Astrocyte of the spinal cord (primary cell): ENCODE measurements at regions not wholly inside any gene's neighbourhood (a gene's known extent, or its start where the extent isn't known, plus 50 kb on each side); places are given as distances from the start of the nearest gene placed in this dataset.

ENCODE experiments used
- DNase-seq: peaks from one replicate; pipeline ENCODE4 v3.0.0; 2011; ENCODE audit warnings: low read depth, low spot score
- H3K4me3 ChIP-seq: 2 replicates; pipeline ENCODE4 v1.5.1; 2011; ENCODE audit warnings: low read depth, mild to moderate bottlenecking, low read length, moderate library complexity
- CTCF ChIP-seq: IDR thresholded peaks from 2 replicates; pipeline ENCODE4 v1.5.1; 2012; ENCODE audit warnings: low read depth, mild to moderate bottlenecking, low read length, inconsistent platforms
- in situ Hi-C: cut with HindIII; loops from 2 replicates; pipeline ENCODE4 v1.10.0; 2017; ENCODE audit warnings: low sequenced_read_pairs

- H3K4me3 ChIP-seq: no peak overlapping the region
- in situ Hi-C loops: no loop called here
- no peak for DNase-seq
- TF ChIP-seq CTCF: no peak
Measured at GRCh38 chr14:39873791-39874190, 441.6 kb upstream of the FBXO33 start.

GRCh38 chr14:39868949-39869348 is 436.7 kb upstream of the FBXO33 start:
- in situ Hi-C loops: no loop called here
- no peak overlapping the region for H3K4me3 ChIP-seq
- no peak for TF ChIP-seq CTCF
- DNase-seq: no peak

- no peak for TF ChIP-seq CTCF
- H3K4me3 ChIP-seq: no peak overlapping the region
- DNase-seq: peak; percentile 19
- in situ Hi-C loops: no loop called here
Measured at GRCh38 chr14:39868251-39868650, 436.0 kb upstream of the FBXO33 start.

- H3K4me3 ChIP-seq: no peak overlapping the region
- in situ Hi-C loops: no loop called here
- TF ChIP-seq CTCF: no peak
- no peak for DNase-seq
Measured at GRCh38 chr14:39863441-39863840, 431.2 kb upstream of the FBXO33 start.

GRCh38 chr14:39861696-39862095 is 429.5 kb upstream of the FBXO33 start:
- no peak overlapping the region for H3K4me3 ChIP-seq
- in situ Hi-C loops: no loop called here
- TF ChIP-seq CTCF: no peak
- no peak for DNase-seq

- in situ Hi-C loops: no loop called here
- no peak for DNase-seq
- no peak for TF ChIP-seq CTCF
Measured at GRCh38 chr14:39861229-39861600, 429.0 kb upstream of the FBXO33 start.

GRCh38 chr14:39860596-39861228 is 428.5 kb upstream of the FBXO33 start:
- H3K4me3 ChIP-seq: no peak overlapping the region
- no peak for DNase-seq
- in situ Hi-C loops: no loop called here
- TF ChIP-seq CTCF: no peak

More at GRCh38 chr14:39861229-39861600, 429.0 kb upstream of the FBXO33 start:
- no peak overlapping the region for H3K4me3 ChIP-seq
